HL-60 (cell line): ENCODE measurements at regions not wholly inside any gene's neighbourhood (a gene's known extent, or its start where the extent isn't known, plus 50 kb on each side); places are given as distances from the start of the nearest gene placed in this dataset.

ENCODE experiments used
- CTCF ChIP-seq: IDR thresholded peaks from one replicate; pipeline ENCODE4 v1.5.1; 2011; ENCODE audit warnings: low read length, control low read depth, inconsistent platforms; ENCODE audit not compliant: insufficient read depth
- POLR2AphosphoS5 ChIP-seq: IDR thresholded peaks from 2 replicates; pipeline ENCODE4 v1.6.1; 2012; ENCODE audit warnings: low read depth

DNA sequence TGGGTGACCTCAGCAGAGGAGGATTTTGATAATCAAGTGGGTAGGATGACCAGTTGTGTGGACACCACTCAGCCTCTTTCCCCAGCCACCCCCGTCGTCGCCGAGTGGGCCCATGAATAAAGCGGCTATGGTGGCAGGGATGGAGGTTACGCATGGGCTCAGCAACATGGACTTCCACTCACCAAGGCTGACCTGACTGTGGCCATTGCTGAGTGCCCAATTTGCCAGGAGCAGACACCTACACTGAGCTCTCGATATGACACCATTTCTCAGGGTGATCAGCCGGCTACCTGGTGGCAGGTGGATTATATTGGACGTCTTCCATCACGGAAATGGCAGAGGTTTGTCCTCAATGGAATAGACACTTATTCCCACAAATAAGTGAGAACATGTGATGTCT is 361.3 kb downstream of the KLHL4 start:
- no peak for TF ChIP-seq CTCF
- TF ChIP-seq POLR2AphosphoS5 = no peak
